Naive B cell (primary cell): ENCODE measurements at regions not wholly inside any gene's neighbourhood (a gene's known extent, or its start where the extent isn't known, plus 50 kb on each side); places are given as distances from the start of the nearest gene placed in this dataset.

Experiments
- ATAC-seq, 2 donors: fragments of 150-1000 bp; cut with Tn5 transposase; 2 replicates each; pipeline ENCODE4 v1.10.0; 2021; ENCODE audit warnings: low read depth in 2 of 2, mild to moderate bottlenecking in 2 of 2, moderate library complexity in 2 of 2
- DNase-seq: peaks from one replicate; pipeline ENCODE4 v3.0.0; 2022
- H3K27ac Mint-ChIP-seq, 6 donors: one replicate each; pipeline ENCODE4 v1.8.0; 2020 to 2022; ENCODE audit warnings: mild to moderate bottlenecking in 6 of 6, mixed read lengths in 6 of 6, moderate library complexity in 5 of 6, inconsistent platforms in 2 of 6
- H3K27me3 Mint-ChIP-seq, 3 donors: one replicate each; pipeline ENCODE4 v1.8.0; 2021 to 2022; ENCODE audit warnings: mixed read lengths in 3 of 3, mild to moderate bottlenecking in 1 of 3
- H3K36me3 Mint-ChIP-seq, 2 donors: one replicate each; pipeline ENCODE4 v1.8.0; 2020 to 2022; ENCODE audit warnings: mixed read lengths in 2 of 2, inconsistent platforms in 1 of 2, mild to moderate bottlenecking in 1 of 2
- H3K4me1 Mint-ChIP-seq, 3 donors: one replicate each; pipeline ENCODE4 v1.8.0; 2020 to 2022; ENCODE audit warnings: mixed read lengths in 3 of 3, inconsistent platforms in 1 of 3, mild to moderate bottlenecking in 1 of 3, moderate library complexity in 1 of 3
- H3K4me3 Mint-ChIP-seq, 8 donors: one replicate each; pipeline ENCODE4 v1.8.0; 2020 to 2022; ENCODE audit warnings: mild to moderate bottlenecking in 8 of 8, mixed read lengths in 8 of 8, moderate library complexity in 8 of 8, inconsistent platforms in 2 of 8
- H3K9me3 Mint-ChIP-seq, 7 donors: one replicate each; pipeline ENCODE4 v1.8.0; 2020 to 2022; ENCODE audit warnings: mixed read lengths in 7 of 7, mild to moderate bottlenecking in 5 of 7, inconsistent platforms in 2 of 7, moderate library complexity in 1 of 7

DNA sequence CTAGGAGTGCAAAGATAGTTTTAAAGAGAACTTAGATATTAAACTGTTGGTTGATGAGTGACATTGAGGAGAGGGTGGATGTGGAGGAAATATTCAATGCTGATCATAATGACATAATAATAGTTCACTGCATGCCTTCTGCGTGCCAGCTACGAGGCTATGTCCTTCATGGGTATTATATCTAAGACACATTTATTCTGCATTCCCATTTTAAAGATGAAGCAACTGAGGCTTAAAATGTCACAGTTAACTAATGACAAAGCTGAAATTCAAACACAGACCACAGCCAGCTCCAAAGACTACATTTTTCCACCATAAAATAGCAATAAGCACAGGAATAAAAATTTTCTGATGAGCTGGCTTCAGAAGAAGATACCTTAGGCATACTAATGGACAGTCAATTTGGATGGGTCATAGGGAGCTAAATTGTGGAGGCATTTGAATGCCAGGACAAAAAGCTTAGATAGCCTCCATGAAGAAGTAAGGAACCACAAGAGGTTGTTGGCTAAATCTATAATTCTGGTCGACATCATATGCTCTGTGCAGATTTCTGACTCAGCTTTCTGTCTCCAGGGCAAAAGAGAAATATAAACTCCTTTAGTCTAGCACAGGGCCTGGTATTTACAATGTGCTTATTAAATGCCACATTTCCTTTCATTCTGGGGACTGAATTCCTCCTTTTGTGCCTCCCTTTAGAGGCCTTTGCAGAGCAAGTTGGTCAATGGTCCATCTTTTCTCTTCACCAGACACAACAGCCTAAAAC, 71.2 kb upstream of the NRIP1 start:
- H3K4me1 Mint-ChIP-seq = peaks cover 0 to 20% (median 16%) of the 10 kb centered on the region in 3 donors
- ATAC-seq (no peak), DNase-seq (no peak)
- no peak overlapping the region for H3K4me3 Mint-ChIP-seq
- H3K27ac Mint-ChIP-seq = no peak overlapping the region
- H3K27me3 Mint-ChIP-seq = peaks cover 20 to 28% (median 26%) of the 10 kb centered on the region in 3 donors
- H3K9me3 Mint-ChIP-seq = no peaks in the 10 kb centered on the region
- H3K36me3 Mint-ChIP-seq = no peaks in the 10 kb centered on the region

DNA sequence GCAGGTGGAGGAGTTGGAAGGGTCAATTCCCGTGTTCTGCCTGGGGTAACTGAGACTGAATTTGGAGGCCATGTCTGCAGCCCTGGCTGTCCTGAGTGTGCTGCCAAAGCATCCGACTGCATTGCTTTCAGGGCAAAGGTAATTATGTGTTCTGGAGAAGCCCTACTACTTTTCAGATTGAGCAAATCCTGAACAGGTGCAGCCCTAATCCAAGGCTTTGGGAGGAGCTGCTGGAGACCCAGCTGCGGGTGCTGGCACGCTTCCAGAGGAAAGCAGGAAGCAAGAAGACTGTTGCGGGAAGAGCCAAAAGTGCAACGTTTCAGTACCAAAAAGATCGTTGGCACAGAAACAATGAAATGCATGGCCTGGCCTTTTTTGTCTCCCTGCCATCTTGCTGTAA, 73.7 kb upstream of the NRIP1 start:
- peaks cover 23 to 28% (median 26%) of the 10 kb centered on the region in 3 donors for H3K27me3 Mint-ChIP-seq
- H3K4me1 Mint-ChIP-seq = peaks cover 0 to 16% (median 11%) of the 10 kb centered on the region in 3 donors
- H3K27ac Mint-ChIP-seq = no peak overlapping the region
- H3K36me3 Mint-ChIP-seq = no peaks in the 10 kb centered on the region
- no peak for ATAC-seq
- no peak for DNase-seq
- no peak overlapping the region for H3K4me3 Mint-ChIP-seq
- no peaks in the 10 kb centered on the region for H3K9me3 Mint-ChIP-seq

DNA sequence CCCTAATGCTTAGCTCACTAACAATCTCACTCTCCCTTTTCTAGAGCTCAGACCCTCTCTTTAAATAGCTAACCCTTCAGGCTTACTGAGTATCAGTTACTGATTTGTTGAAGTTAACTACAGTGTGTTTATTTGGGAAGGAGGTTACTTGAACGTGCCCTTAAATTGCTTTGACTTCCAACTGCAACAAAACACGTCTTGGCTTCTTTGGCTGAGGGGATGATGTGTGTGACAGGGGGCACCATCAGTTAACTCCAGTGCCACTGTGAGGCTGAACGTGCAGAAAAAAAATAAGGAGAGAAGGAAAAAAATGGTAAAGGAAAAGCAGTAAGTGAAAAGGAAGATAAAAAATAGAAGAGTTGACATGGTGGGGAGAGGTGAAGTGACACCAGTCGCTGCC, 75.1 kb upstream of the NRIP1 start:
- H3K36me3 Mint-ChIP-seq = no peaks in the 10 kb centered on the region
- H3K27ac Mint-ChIP-seq = no peak overlapping the region
- peaks cover 0 to 4% (median 2%) of the 10 kb centered on the region in 3 donors for H3K4me1 Mint-ChIP-seq
- ATAC-seq = no peak
- DNase-seq = no peak
- H3K9me3 Mint-ChIP-seq = no peaks in the 10 kb centered on the region
- H3K4me3 Mint-ChIP-seq = no peak overlapping the region
- H3K27me3 Mint-ChIP-seq = peaks cover 23 to 28% (median 26%) of the 10 kb centered on the region in 3 donors

DNA sequence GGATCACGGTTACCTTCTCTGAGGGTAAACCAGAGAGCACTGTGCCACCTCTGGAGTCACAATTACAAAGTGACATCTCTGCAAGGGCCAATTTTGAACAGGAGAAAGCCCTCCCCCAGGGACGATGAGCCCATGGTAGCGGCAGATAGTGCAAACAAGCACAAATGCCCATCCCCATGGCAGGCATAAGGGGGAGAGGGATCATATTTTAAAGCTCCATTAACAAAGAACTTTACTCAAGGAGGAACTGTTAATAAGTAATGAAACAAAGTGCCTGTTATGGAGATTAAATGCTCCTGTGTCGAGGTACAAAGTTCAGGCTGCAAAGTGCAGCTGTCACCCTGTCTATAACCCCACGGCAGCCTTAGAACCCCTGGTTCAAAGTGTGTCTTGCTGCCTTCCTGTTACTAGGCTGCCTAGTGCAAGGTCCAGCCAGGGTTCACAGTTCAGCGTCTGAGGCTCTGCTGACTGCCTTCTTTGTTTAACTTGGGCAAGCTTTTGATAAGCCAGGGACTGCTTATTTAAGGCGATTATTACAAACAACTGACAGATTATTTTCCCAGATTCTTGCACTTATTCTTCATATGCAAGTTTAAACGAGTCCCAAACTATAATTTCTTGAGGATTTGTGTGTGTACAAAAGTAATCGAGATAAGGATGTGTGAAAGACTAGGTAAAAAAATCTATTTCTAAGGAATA, 75.7 kb upstream of the NRIP1 start:
- H3K36me3 Mint-ChIP-seq = no peaks in the 10 kb centered on the region
- no peak for DNase-seq
- H3K4me3 Mint-ChIP-seq = no peak overlapping the region
- H3K4me1 Mint-ChIP-seq = peaks cover 0 to 2% (median 0%) of the 10 kb centered on the region in 3 donors
- H3K27me3 Mint-ChIP-seq = peaks cover 23 to 28% (median 26%) of the 10 kb centered on the region in 3 donors
- no peaks in the 10 kb centered on the region for H3K9me3 Mint-ChIP-seq
- no peak overlapping the region for H3K27ac Mint-ChIP-seq
- ATAC-seq = no peak

DNA sequence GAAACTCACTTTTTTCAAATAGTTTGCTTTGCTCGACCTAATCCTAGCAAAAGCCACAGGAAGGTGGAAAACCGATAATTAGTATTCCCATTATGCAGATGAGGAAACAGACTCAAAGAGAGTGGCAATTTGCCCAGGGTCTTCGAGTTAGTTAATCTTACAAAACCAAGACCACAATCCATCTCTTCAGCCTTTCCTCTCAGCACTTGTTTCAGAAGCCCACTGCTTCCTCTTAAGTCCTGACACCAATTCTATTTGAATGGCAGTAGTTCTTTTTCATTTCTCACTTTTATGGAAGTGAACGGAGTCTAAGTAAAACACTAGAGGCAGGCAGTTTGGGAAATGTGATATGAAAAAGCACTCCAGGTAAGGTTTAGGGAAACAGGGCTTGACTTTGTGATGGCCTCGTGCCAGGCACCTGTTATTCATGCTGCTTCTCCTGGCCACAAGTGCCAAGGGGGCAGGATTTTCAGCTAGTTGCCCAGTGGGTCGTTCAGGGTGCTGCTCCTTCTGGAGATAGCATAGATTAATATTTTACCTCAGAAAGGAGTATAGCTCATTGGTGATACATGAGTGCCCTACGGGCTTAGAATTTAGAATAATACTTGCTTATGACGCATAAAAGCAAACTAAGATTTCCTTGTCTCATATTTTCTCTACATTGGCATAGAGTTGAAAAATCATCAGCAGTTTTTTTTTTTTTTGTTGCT, 76.6 kb upstream of the NRIP1 start:
- Mint-ChIP-seq H3K36me3 (no peaks in the 10 kb centered on the region), H3K9me3 (no peaks in the 10 kb centered on the region)
- no peak for DNase-seq

DNA sequence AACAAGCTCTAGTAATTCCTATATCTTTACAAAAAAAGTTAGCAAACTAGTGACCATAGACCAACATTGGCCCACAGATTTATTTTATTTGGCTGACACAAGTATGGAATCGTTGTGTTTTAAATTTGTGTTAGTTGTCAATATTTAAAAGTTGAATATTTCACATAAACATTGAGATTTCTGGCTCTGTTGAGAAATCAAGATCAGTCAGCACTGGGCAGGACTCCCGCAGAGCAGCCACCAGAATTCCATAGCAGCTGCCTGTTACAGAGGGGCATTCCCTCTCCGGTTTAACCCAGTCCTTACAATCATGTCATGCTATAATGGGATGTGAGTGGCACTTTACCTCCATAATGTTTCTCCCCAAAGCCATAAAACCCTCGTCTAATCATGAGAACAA, 79.2 kb upstream of the NRIP1 start:
- DNase-seq (no peak), ATAC-seq (no peak)
- Mint-ChIP-seq H3K36me3 (no peaks in the 10 kb centered on the region), H3K4me3 (no peak overlapping the region), H3K27ac (no peak overlapping the region), H3K27me3 (peaks cover 11 to 17% (median 13%) of the 10 kb centered on the region in 3 donors), H3K9me3 (no peaks in the 10 kb centered on the region), H3K4me1 (no peaks in the 10 kb centered on the region)

More for the DNA sequence above, 76.6 kb upstream of the NRIP1 start:
- ATAC-seq = no peak
- Mint-ChIP-seq H3K27me3 (peaks cover 23 to 28% (median 26%) of the 10 kb centered on the region in 3 donors), H3K27ac (no peak overlapping the region), H3K4me3 (no peak overlapping the region), H3K4me1 (peaks cover 0 to 2% (median 0%) of the 10 kb centered on the region in 3 donors)

DNA sequence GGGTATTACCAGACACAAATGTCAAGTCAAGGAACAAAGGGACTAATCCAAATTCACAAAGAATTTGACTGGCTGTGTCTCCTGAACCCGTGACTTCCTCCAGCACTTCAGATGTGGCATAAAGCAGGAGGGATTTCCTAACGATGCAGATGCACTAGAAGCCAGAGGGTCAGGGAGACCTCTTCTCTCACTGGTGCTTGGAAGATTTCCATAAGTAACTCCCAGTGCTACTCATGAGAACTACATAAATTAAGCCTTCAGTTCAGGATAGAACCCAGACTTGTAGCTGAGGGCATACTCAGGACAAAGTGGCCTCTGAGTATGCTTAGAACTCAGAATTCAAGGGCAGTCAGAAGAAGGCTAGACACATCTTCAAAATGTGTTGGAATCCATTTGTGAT, 83.6 kb upstream of the NRIP1 start:
- no peak overlapping the region for H3K4me3 Mint-ChIP-seq
- H3K4me1 Mint-ChIP-seq = no peaks in the 10 kb centered on the region

DNA sequence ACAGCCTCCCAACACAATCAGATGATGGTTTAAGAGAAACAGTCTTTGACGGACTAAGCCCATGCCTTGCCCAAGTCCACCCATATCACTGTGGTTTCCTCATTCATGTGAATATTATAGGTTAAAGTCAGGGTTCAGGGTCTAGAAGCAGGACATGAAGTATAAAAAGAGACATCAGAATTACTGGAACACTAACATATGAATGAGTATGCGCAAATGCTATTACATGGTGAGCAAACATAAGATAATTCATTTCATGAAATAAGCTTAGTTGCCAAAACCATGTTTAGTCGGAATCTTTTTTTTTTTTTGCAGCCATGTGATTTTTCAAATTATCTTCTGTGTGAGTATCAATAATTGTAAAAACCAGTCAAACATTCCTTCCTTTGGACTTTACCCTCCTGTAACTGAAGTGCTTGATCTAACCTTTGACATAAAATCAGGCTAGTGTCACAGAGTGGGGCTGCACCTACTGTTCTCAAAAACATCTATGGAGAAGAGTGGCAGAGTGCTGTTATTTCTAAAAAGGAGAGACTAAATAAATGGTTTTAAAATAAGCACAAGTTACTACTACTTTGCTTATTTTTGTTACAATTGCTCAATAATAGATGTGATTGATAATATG, 84.9 kb upstream of the NRIP1 start:
- Mint-ChIP-seq H3K27ac (no peak overlapping the region), H3K36me3 (no peaks in the 10 kb centered on the region), H3K4me1 (no peaks in the 10 kb centered on the region), H3K4me3 (no peak overlapping the region), H3K9me3 (peaks cover 0 to 5% (median 0%) of the 10 kb centered on the region in 7 donors), H3K27me3 (peaks cover 8 to 9% (median 8%) of the 10 kb centered on the region in 3 donors)
- no peak for DNase-seq
- ATAC-seq = no peak

More for the DNA sequence above, 83.6 kb upstream of the NRIP1 start:
- Mint-ChIP-seq H3K9me3 (peaks cover 0 to 4% (median 0%) of the 10 kb centered on the region in 7 donors), H3K27me3 (peaks cover 8 to 10% (median 8%) of the 10 kb centered on the region in 3 donors), H3K36me3 (no peaks in the 10 kb centered on the region), H3K27ac (no peak overlapping the region)
- DNase-seq = no peak
- no peak for ATAC-seq

DNA sequence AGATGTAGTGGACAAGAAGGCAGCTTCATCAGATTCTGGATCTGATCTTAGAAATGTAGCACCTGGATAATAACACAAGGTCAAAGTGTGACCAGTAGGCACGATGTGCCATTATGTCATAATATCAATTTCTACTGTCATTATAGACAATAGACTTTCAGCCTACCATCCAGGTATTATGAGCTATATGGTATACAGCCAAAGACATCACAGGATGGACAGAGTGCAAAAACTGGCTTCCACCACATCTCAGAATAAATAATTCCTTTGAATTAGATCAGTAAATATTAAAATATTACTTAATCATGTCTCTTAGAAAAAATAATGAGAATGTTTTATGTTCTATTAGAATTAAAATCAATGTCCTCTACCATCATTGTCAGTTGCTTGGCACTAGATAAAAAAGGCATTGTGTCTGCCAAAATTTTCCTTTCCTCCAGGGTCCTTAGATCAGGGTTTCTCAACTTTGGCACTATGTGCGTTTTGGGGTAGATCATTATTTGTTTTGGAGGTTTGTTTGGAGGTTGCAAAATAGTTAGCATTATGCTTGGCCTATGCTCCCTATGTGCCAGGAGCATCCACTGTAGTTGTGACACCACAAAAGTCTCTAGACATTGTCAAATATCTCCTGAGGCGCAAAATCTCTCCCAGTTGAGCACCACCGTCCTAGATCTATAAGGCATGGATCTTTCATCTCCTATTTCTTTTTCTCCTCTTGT, 86.7 kb upstream of the NRIP1 start:
- H3K4me3 Mint-ChIP-seq = no peak overlapping the region
- no peak overlapping the region for H3K27ac Mint-ChIP-seq
- DNase-seq (no peak), ATAC-seq (no peak)
- no peaks in the 10 kb centered on the region for H3K4me1 Mint-ChIP-seq
- H3K27me3 Mint-ChIP-seq = peaks cover 8 to 9% (median 8%) of the 10 kb centered on the region in 3 donors
- H3K9me3 Mint-ChIP-seq = peaks cover 0 to 6% (median 0%) of the 10 kb centered on the region in 7 donors
- no peaks in the 10 kb centered on the region for H3K36me3 Mint-ChIP-seq

DNA sequence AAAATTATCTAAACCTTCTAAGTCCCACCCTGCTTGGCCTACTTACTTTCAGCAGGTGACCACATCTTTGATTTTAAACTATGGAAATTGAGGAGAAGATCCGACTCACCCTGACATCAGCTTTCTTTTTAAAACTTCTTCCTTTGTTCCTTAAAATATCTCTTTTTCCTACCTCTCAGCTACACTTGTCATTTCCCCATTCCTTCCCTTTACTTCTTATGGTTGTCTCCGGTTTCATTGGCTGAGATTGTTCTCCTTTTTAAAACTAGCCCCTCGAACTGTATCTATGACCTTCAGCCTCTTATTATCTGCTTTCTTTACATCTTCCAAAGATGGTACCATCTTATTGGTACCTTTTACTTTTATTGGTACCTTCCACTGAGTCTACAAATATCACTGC, 87.8 kb upstream of the NRIP1 start:
- Mint-ChIP-seq H3K27me3 (peaks cover 8 to 9% (median 8%) of the 10 kb centered on the region in 3 donors), H3K4me1 (no peaks in the 10 kb centered on the region), H3K27ac (no peak overlapping the region)

DNA sequence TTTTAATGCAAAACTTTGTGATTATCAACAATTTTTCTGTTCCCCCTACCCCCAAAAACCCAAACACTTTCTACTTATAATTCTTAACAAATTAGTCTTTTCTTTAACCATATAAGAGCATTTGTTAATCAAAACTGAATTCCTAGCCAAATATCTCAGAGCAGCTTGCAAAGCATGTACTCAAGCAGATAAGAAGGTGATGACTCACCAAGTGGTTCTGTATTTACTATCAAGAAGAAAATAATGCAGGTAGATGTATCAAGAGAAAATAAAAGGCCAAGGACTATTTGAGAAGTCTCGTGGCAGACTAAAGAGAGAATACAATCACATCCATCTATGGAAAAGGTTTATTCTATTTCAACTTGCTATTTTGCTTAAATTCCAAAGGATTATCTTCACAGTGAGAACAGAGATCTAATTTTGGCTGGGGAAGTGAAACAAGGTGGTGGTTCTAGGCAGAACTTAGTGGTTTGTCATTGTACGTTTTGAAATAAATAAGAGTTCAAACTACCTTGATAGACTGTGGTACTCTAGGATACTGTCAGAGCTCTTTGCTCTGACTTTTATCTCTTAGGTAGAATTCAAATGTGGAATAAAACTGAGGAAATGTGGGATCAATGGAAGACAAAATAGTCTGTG, 94.7 kb upstream of the NRIP1 start:
- peak overlapping the region in 4 of 8 donors; percentile 3 to 62 (median 12) for H3K4me3 Mint-ChIP-seq
- ATAC-seq = peak; percentile 86 to 95

More for the DNA sequence above, 87.8 kb upstream of the NRIP1 start:
- Mint-ChIP-seq H3K4me3 (no peak overlapping the region), H3K9me3 (peaks cover 0 to 10% (median 0%) of the 10 kb centered on the region in 7 donors), H3K36me3 (peaks cover 0 to 9% of the 10 kb centered on the region in 2 donors)
- no peak for ATAC-seq
- no peak for DNase-seq

DNA sequence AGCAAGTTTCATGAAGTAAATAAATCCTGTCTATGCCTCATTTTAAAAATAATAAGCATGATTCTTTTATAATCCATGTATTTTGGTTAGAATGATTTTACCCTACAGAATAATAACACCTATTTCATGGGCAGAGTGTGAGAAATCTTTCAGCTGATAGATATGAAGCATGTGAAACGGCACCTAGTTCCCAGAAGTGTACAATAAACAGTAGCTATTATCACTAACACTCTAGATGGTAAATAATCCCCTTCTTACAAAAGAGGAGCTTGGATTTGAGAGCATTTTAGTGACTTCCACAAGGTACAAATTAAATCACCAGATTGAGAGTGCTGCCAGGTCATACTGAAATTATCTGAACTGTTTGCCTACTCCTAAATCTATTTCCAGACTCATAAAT, 95.3 kb upstream of the NRIP1 start:
- Mint-ChIP-seq H3K4me3 (peak overlapping the region in 2 of 8 donors; percentile 7 to 18), H3K4me1 (peaks cover 18 to 30% (median 22%) of the 10 kb centered on the region in 3 donors), H3K9me3 (peaks cover 0 to 8% (median 2%) of the 10 kb centered on the region in 7 donors), H3K36me3 (peaks cover 0 to 20% of the 10 kb centered on the region in 2 donors), H3K27me3 (peaks cover 9 to 15% (median 12%) of the 10 kb centered on the region in 3 donors), H3K27ac (no peak overlapping the region)
- ATAC-seq = no peak
- no peak for DNase-seq

More for the DNA sequence above, 94.7 kb upstream of the NRIP1 start:
- DNase-seq = peak; percentile 28
- H3K36me3 Mint-ChIP-seq = peaks cover 0 to 20% of the 10 kb centered on the region in 2 donors
- peaks cover 0 to 10% (median 2%) of the 10 kb centered on the region in 7 donors for H3K9me3 Mint-ChIP-seq
- H3K4me1 Mint-ChIP-seq = peaks cover 18 to 30% (median 22%) of the 10 kb centered on the region in 3 donors
- peaks cover 5 to 10% (median 5%) of the 10 kb centered on the region in 3 donors for H3K27me3 Mint-ChIP-seq
- H3K27ac Mint-ChIP-seq = peak overlapping the region in 2 of 6 donors; percentile 30 to 39
